Immature natural killer cell (primary cell): ENCODE measurements at regions not wholly inside any gene's neighbourhood (a gene's known extent, or its start where the extent isn't known, plus 50 kb on each side); places are given as distances from the start of the nearest gene placed in this dataset.

Experiments
- DNase-seq, 3 donors: peaks; one replicate each; pipeline ENCODE4 v3.0.0; 2022; ENCODE audit warnings: mixed read lengths in 1 of 3
- H3K27ac Mint-ChIP-seq, 6 donors: one replicate each; pipeline ENCODE4 v1.8.0; 2020; ENCODE audit warnings: mixed read lengths in 6 of 6, mild to moderate bottlenecking in 5 of 6, inconsistent platforms in 4 of 6, moderate library complexity in 3 of 6
- H3K27me3 Mint-ChIP-seq, 3 donors: one replicate each; pipeline ENCODE4 v1.8.0; 2020 to 2021; ENCODE audit warnings: low read depth in 3 of 3, mild to moderate bottlenecking in 3 of 3, mixed read lengths in 3 of 3, moderate library complexity in 3 of 3, inconsistent platforms in 1 of 3
- H3K36me3 Mint-ChIP-seq, 3 donors: one replicate each; pipeline ENCODE4 v1.8.0; 2020; ENCODE audit warnings: mixed read lengths in 3 of 3, inconsistent platforms in 2 of 3, mild to moderate bottlenecking in 2 of 3
- H3K4me1 Mint-ChIP-seq, 2 donors: one replicate each; pipeline ENCODE4 v1.8.0; 2020; ENCODE audit warnings: inconsistent platforms in 2 of 2, mild to moderate bottlenecking in 2 of 2, mixed read lengths in 2 of 2, moderate library complexity in 1 of 2
- H3K4me3 Mint-ChIP-seq, 5 donors: one replicate each; pipeline ENCODE4 v1.8.0; 2020; ENCODE audit warnings: mild to moderate bottlenecking in 5 of 5, mixed read lengths in 5 of 5, inconsistent platforms in 3 of 5, moderate library complexity in 3 of 5
- H3K9me3 Mint-ChIP-seq, 6 donors: one replicate each; pipeline ENCODE4 v1.8.0; 2020; ENCODE audit warnings: mild to moderate bottlenecking in 6 of 6, mixed read lengths in 6 of 6, inconsistent platforms in 4 of 6, moderate library complexity in 3 of 6

- peaks cover 0 to 7% (median under 1%) of the 10 kb centered on the region in 6 donors for H3K9me3 Mint-ChIP-seq
- no peaks in the 10 kb centered on the region for H3K4me1 Mint-ChIP-seq
- no peaks in the 10 kb centered on the region for H3K27me3 Mint-ChIP-seq
- DNase-seq, result no peak
- no peak overlapping the region for H3K27ac Mint-ChIP-seq
- H3K4me3 Mint-ChIP-seq, result no peak overlapping the region
- no peaks in the 10 kb centered on the region for H3K36me3 Mint-ChIP-seq
These were observed 60.7 kb upstream of the ARHGAP28 start for GRCh38 chr18:6668836-6669235.

GRCh38 chr18:6672821-6673308 lies 56.7 kb upstream of the ARHGAP28 start:
- Mint-ChIP-seq H3K36me3 (no peaks in the 10 kb centered on the region), H3K4me3 (no peak overlapping the region)

GRCh38 chr18:6677086-6677485 lies 52.4 kb upstream of the ARHGAP28 start:
- Mint-ChIP-seq H3K27ac (no peak overlapping the region), H3K27me3 (no peaks in the 10 kb centered on the region), H3K36me3 (no peaks in the 10 kb centered on the region), H3K9me3 (peaks cover 0 to 7% (median 3%) of the 10 kb centered on the region in 6 donors), H3K4me1 (no peaks in the 10 kb centered on the region), H3K4me3 (no peak overlapping the region)
- no peak for DNase-seq

More at GRCh38 chr18:6672821-6673308, 56.7 kb upstream of the ARHGAP28 start:
- no peaks in the 10 kb centered on the region for H3K4me1 Mint-ChIP-seq
- H3K27ac Mint-ChIP-seq, result no peak overlapping the region
- H3K27me3 Mint-ChIP-seq, result no peaks in the 10 kb centered on the region
- no peak for DNase-seq
- H3K9me3 Mint-ChIP-seq, result peaks cover 0 to 7% (median 6%) of the 10 kb centered on the region in 6 donors

- no peak overlapping the region for H3K27ac Mint-ChIP-seq
- H3K27me3 Mint-ChIP-seq, result no peaks in the 10 kb centered on the region
- no peaks in the 10 kb centered on the region for H3K36me3 Mint-ChIP-seq
- no peak overlapping the region for H3K4me3 Mint-ChIP-seq
- H3K4me1 Mint-ChIP-seq, result no peaks in the 10 kb centered on the region
- DNase-seq, result no peak
- peaks cover 0 to 6% (median 0%) of the 10 kb centered on the region in 6 donors for H3K9me3 Mint-ChIP-seq
These were observed 50.3 kb upstream of the ARHGAP28 start for GRCh38 chr18:6679201-6679600.
